ENCODE measurements at regions not wholly inside any gene's neighbourhood (a gene's known extent, or its start where the extent isn't known, plus 50 kb on each side); places are given as distances from the start of the nearest gene placed in this dataset.

DNA sequence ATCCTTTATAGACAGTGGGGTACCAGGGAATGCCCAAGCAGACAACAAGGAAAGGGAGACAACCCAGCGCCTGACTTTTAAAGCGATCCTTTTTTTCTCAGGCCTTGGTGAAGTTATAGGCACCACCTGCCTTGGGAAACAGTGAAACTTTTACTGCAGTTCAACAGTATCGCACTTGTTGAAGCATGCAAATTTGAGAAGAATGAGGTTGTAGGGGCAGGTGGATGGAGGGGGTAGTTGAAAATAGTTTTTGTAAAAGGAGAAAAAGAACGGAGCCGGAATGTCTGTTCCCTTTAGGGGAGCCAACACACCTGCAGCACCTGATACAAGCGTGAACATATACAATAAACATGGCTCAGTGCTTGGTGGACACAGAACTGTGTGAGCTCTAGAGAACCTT is 190.2 kb upstream of the NR3C1 start:
- BruUV-seq (replicated peaks) = no TSS peak
- TF ChIP-seq CTCF (IDR thresholded peaks at IDR 0.05) (no peak), POLR2AphosphoS5 (IDR thresholded peaks at IDR 0.05; ENCODE audit: low read depth, low read length) (no peak), SIN3A (IDR thresholded peaks at IDR 0.05; ENCODE audit: borderline replicate concordance, insufficient read depth, low read depth, low read length) (no peak), REST (IDR thresholded peaks at IDR 0.05; ENCODE audit: insufficient read depth in 1 of 2, low read depth in 2 of 2, low read length in 1 of 2) (no peak), TCF7L2 (IDR thresholded peaks at IDR 0.05; ENCODE audit: low read depth, low read length) (no peak)
- Histone ChIP-seq H3K27ac (ENCODE audit: low read length) (no peak overlapping the region), H3K36me3 (ENCODE audit: control insufficient read depth, insufficient read depth, low read length) (no peaks in the 10 kb centered on the region), H3K9me3 (ENCODE audit: control insufficient read depth, insufficient read depth, low read depth, low read length) (no peaks in the 10 kb centered on the region), H3K4me3 (ENCODE audit: low read depth in 2 of 2, low read length in 2 of 2) (no peak overlapping the region), H3K4me1 (ENCODE audit: control insufficient read depth, insufficient read depth, low read length) (peaks cover 13% of the 10 kb centered on the region; the same call in 1 of the 2 replicates), H3K27me3 (ENCODE audit: control insufficient read depth, insufficient read depth, low read length) (no peaks in the 10 kb centered on the region)
- no peak for DNase-seq (ENCODE audit: low read depth, low spot score)
- in situ Hi-C loops (cut with HindIII; ENCODE audit: low pct_unique_long_range_greater_than_20kb, low sequenced_read_pairs) = no loop called here
- ATAC-seq = no peak
- POLR2A ChIA-PET = no interaction called here
- CTCF ChIA-PET = no interaction called here
- intact Hi-C loops (cut with micrococcal nuclease; ENCODE audit: unreplicated experiment) = no loop called here

- no TSS peak for BruUV-seq (replicated peaks)
- Histone ChIP-seq H3K4me3 (ENCODE audit: low read depth in 2 of 2, low read length in 2 of 2) (no peak overlapping the region), H3K4me1 (ENCODE audit: control insufficient read depth, insufficient read depth, low read length) (peaks cover 13% of the 10 kb centered on the region; the same call in 1 of the 2 replicates), H3K27me3 (ENCODE audit: control insufficient read depth, insufficient read depth, low read length) (no peaks in the 10 kb centered on the region), H3K36me3 (ENCODE audit: control insufficient read depth, insufficient read depth, low read length) (no peaks in the 10 kb centered on the region), H3K27ac (ENCODE audit: low read length) (no peak overlapping the region), H3K9me3 (ENCODE audit: control insufficient read depth, insufficient read depth, low read depth, low read length) (no peaks in the 10 kb centered on the region)
- no peak for TF ChIP-seq REST (IDR thresholded peaks at IDR 0.05; ENCODE audit: insufficient read depth in 1 of 2, low read depth in 2 of 2, low read length in 1 of 2)
- no peak for TF ChIP-seq CTCF (IDR thresholded peaks at IDR 0.05)
- intact Hi-C loops (cut with micrococcal nuclease; ENCODE audit: unreplicated experiment) (no loop called here), in situ Hi-C loops (cut with HindIII; ENCODE audit: low pct_unique_long_range_greater_than_20kb, low sequenced_read_pairs) (no loop called here)
- no peak for ATAC-seq
- ChIA-PET POLR2A (no interaction called here), CTCF (no interaction called here)
- DNase-seq (ENCODE audit: low read depth, low spot score) = no peak
Observed at GRCh38 chr5:143592648-143593047, 189.2 kb upstream of the NR3C1 start.
